WTC11 (cell line): ENCODE measurements at regions not wholly inside any gene's neighbourhood (a gene's known extent, or its start where the extent isn't known, plus 50 kb on each side); places are given as distances from the start of the nearest gene placed in this dataset.

ENCODE experiments used
- ATAC-seq: fragments of 200-7000 bp; cut with Tn5 transposase; 2 replicates; pipeline ENCODE4 v1.10.0; 2021; ENCODE audit warnings: mild to moderate bottlenecking, moderate library complexity
- CTCF ChIA-PET: fragments of 300-600 bp; sonication (Branson Sonifier 250); formaldehyde crosslinking; loops from one replicate; lab custom pipeline; 2021; ENCODE audit warnings: antibody characterized with exemption; lab: Charles Lee
- POLR2A ChIA-PET: fragments of 350-600 bp; sonication (Branson Sonifier 250); formaldehyde crosslinking; loops from one replicate; lab custom pipeline; 2021; ENCODE audit warnings: antibody characterized with exemption; lab: Charles Lee
- DNase-seq: peaks from one replicate; pipeline ENCODE4 v3.0.0; 2021; ENCODE audit warnings: low spot score
- H3K27ac Mint-ChIP-seq: 2 replicates; pipeline ENCODE4 v1.8.0; 2021; ENCODE audit warnings: mixed read lengths
- H3K27me3 Mint-ChIP-seq: 2 replicates; pipeline ENCODE4 v1.8.0; 2021; ENCODE audit warnings: low read depth, mild to moderate bottlenecking, moderate library complexity, mixed read lengths
- H3K36me3 Mint-ChIP-seq: 2 replicates; pipeline ENCODE4 v1.8.0; 2021; ENCODE audit warnings: mixed read lengths
- H3K4me1 Mint-ChIP-seq: 2 replicates; pipeline ENCODE4 v1.8.0; 2022; ENCODE audit warnings: mixed read lengths
- H3K4me3 Mint-ChIP-seq: 2 replicates; pipeline ENCODE4 v1.8.0; 2021; ENCODE audit warnings: mild to moderate bottlenecking, moderate library complexity, mixed read lengths
- H3K9me3 Mint-ChIP-seq: 2 replicates; pipeline ENCODE4 v1.8.0; 2021; ENCODE audit warnings: mixed read lengths
- CREM ChIP-seq: sonication (generic); formaldehyde crosslinking; IDR thresholded peaks from 2 replicates; pipeline ENCODE4 v1.8.1; 2022; ENCODE audit warnings: mild to moderate bottlenecking, missing genetic modification reagents, moderate library complexity
- GRHL2 ChIP-seq: fragments of 250-450 bp; sonication (Bioruptor Pico); IDR thresholded peaks from 2 replicates; pipeline ENCODE4 v1.8.0; 2022; ENCODE audit warnings: mild to moderate bottlenecking, moderate library complexity; ENCODE audit not compliant: insufficient replicate concordance, severe bottlenecking
- GTF2I ChIP-seq: fragments of 250-450 bp; sonication (Bioruptor Pico); conservative IDR thresholded peaks from 2 replicates; pipeline ENCODE4 v1.4.0; 2021; ENCODE audit warnings: mild to moderate bottlenecking
- IRF2 ChIP-seq: sonication (generic); formaldehyde crosslinking; IDR thresholded peaks from 2 replicates; pipeline ENCODE4 v1.8.0; 2022; ENCODE audit warnings: low read depth, missing genetic modification reagents, borderline replicate concordance
- MLX ChIP-seq: sonication (generic); formaldehyde crosslinking; IDR thresholded peaks from 2 replicates; pipeline ENCODE4 v1.8.1; 2023; ENCODE audit warnings: mild to moderate bottlenecking, missing genetic modification reagents, moderate library complexity
- NFE2L1 ChIP-seq: sonication (generic); formaldehyde crosslinking; IDR thresholded peaks from 2 replicates; pipeline ENCODE4 v1.8.1; 2023; ENCODE audit warnings: missing genetic modification reagents
- NR2C2 ChIP-seq: sonication (generic); formaldehyde crosslinking; IDR thresholded peaks from 2 replicates; pipeline ENCODE4 v1.8.0; 2022; ENCODE audit warnings: mild to moderate bottlenecking, missing genetic modification reagents
- TP53 ChIP-seq: sonication (generic); formaldehyde crosslinking; IDR thresholded peaks from 2 replicates; pipeline ENCODE4 v1.8.1; 2023; ENCODE audit warnings: mild to moderate bottlenecking, missing genetic modification reagents
- ZNF121 ChIP-seq: sonication (generic); formaldehyde crosslinking; IDR thresholded peaks from 2 replicates; pipeline ENCODE4 v1.8.0; 2023; ENCODE audit warnings: missing genetic modification reagents
- ZNF263 ChIP-seq: sonication (generic); formaldehyde crosslinking; IDR thresholded peaks from 2 replicates; pipeline ENCODE4 v1.8.1; 2022; ENCODE audit warnings: low read depth, mild to moderate bottlenecking, moderate library complexity, missing genetic modification reagents
- ZNF425 ChIP-seq: fragments of 250-450 bp; sonication (Bioruptor Pico); conservative IDR thresholded peaks from 2 replicates; pipeline ENCODE4 v1.9.0; 2021; ENCODE audit warnings: mild to moderate bottlenecking
- ZNF512 ChIP-seq: sonication (generic); formaldehyde crosslinking; IDR thresholded peaks from 2 replicates; pipeline ENCODE4 v1.8.1; 2022; ENCODE audit warnings: missing genetic modification reagents, borderline replicate concordance
- ZNF671 ChIP-seq: fragments of 250-450 bp; sonication (Bioruptor Pico); IDR thresholded peaks from 2 replicates; pipeline ENCODE4 v1.8.0; 2021; ENCODE audit warnings: mild to moderate bottlenecking
- TF ChIP-seq, protein P1 (sequence below): sonication (generic); formaldehyde crosslinking; conservative IDR thresholded peaks from 2 replicates; pipeline ENCODE4 v1.8.1; 2023; ENCODE audit warnings: mild to moderate bottlenecking, low read depth, missing genetic modification reagents, moderate library complexity
- TF ChIP-seq, protein P2 (sequence below): fragments of 250-450 bp; sonication (Bioruptor Pico); IDR thresholded peaks from 2 replicates; pipeline ENCODE4 v1.8.0; 2021; ENCODE audit warnings: mild to moderate bottlenecking
- TF ChIP-seq, protein P3 (sequence below): fragments of 250-450 bp; sonication (Bioruptor Pico); IDR thresholded peaks from 2 replicates; pipeline ENCODE4 v2.1.2; 2022; ENCODE audit warnings: mild to moderate bottlenecking, moderate library complexity
- TF ChIP-seq, protein P4 (sequence below): sonication (generic); formaldehyde crosslinking; IDR thresholded peaks from 2 replicates; pipeline ENCODE4 v1.8.0; 2022; ENCODE audit warnings: mild to moderate bottlenecking, missing genetic modification reagents

GRCh38 chr16:86045591-86045971, 146.6 kb downstream of the IRF8 start:
- Mint-ChIP-seq H3K27me3 (no peaks in the 10 kb centered on the region; the same call in 1 of the 2 replicates), H3K9me3 (no peaks in the 10 kb centered on the region), H3K36me3 (no peaks in the 10 kb centered on the region), H3K4me3 (no peak overlapping the region), H3K27ac (no peak overlapping the region), H3K4me1 (peaks cover 12% of the 10 kb centered on the region)
- CTCF ChIA-PET, result interaction anchor here (0.6 to 4.4 kb wide), 5 partner anchors 12 to 755 kb away, joined by 3 to 47 read pairs (median 6); no protein-coding TSS in a partner anchor
- ATAC-seq (no peak), DNase-seq (no peak)
- no peak for TF ChIP-seq ZNF425 (CRISPR knock-in tag)
- TF ChIP-seq, protein P1, sequence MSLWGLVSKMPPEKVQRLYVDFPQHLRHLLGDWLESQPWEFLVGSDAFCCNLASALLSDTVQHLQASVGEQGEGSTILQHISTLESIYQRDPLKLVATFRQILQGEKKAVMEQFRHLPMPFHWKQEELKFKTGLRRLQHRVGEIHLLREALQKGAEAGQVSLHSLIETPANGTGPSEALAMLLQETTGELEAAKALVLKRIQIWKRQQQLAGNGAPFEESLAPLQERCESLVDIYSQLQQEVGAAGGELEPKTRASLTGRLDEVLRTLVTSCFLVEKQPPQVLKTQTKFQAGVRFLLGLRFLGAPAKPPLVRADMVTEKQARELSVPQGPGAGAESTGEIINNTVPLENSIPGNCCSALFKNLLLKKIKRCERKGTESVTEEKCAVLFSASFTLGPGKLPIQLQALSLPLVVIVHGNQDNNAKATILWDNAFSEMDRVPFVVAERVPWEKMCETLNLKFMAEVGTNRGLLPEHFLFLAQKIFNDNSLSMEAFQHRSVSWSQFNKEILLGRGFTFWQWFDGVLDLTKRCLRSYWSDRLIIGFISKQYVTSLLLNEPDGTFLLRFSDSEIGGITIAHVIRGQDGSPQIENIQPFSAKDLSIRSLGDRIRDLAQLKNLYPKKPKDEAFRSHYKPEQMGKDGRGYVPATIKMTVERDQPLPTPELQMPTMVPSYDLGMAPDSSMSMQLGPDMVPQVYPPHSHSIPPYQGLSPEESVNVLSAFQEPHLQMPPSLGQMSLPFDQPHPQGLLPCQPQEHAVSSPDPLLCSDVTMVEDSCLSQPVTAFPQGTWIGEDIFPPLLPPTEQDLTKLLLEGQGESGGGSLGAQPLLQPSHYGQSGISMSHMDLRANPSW (CRISPR knock-in tag), result no peak
- TF ChIP-seq MLX (CRISPR knock-in tag), result no peak
- no peak for TF ChIP-seq CREM
- no peak for TF ChIP-seq IRF2
- TF ChIP-seq GRHL2 (CRISPR knock-in tag), result no peak
- no peak for TF ChIP-seq NR2C2 (CRISPR knock-in tag)
- TF ChIP-seq ZNF671 (CRISPR knock-in tag), result no peak
- TF ChIP-seq, protein P2, sequence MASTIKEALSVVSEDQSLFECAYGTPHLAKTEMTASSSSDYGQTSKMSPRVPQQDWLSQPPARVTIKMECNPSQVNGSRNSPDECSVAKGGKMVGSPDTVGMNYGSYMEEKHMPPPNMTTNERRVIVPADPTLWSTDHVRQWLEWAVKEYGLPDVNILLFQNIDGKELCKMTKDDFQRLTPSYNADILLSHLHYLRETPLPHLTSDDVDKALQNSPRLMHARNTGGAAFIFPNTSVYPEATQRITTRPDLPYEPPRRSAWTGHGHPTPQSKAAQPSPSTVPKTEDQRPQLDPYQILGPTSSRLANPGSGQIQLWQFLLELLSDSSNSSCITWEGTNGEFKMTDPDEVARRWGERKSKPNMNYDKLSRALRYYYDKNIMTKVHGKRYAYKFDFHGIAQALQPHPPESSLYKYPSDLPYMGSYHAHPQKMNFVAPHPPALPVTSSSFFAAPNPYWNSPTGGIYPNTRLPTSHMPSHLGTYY (CRISPR knock-in tag), result no peak
- TF ChIP-seq NFE2L1, result no peak
- no peak for TF ChIP-seq ZNF263 (CRISPR knock-in tag)
- no peak for TF ChIP-seq ZNF121 (CRISPR knock-in tag)
- TF ChIP-seq ZNF512 (CRISPR knock-in tag), result no peak
- TF ChIP-seq, protein P3, sequence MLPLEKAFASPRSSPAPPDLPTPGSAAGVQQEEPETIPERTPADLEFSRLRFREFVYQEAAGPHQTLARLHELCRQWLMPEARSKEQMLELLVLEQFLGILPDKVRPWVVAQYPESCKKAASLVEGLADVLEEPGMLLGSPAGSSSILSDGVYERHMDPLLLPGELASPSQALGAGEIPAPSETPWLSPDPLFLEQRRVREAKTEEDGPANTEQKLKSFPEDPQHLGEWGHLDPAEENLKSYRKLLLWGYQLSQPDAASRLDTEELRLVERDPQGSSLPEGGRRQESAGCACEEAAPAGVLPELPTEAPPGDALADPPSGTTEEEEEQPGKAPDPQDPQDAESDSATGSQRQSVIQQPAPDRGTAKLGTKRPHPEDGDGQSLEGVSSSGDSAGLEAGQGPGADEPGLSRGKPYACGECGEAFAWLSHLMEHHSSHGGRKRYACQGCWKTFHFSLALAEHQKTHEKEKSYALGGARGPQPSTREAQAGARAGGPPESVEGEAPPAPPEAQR (CRISPR knock-in tag), result no peak
- no peak for TF ChIP-seq TP53 (CRISPR knock-in tag)
- TF ChIP-seq, protein P4, sequence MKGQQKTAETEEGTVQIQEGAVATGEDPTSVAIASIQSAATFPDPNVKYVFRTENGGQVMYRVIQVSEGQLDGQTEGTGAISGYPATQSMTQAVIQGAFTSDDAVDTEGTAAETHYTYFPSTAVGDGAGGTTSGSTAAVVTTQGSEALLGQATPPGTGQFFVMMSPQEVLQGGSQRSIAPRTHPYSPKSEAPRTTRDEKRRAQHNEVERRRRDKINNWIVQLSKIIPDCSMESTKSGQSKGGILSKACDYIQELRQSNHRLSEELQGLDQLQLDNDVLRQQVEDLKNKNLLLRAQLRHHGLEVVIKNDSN (CRISPR knock-in tag), result no peak
- TF ChIP-seq GTF2I (CRISPR knock-in tag), result no peak
- POLR2A ChIA-PET, result no interaction called here
